ENCODE measurements at regions not wholly inside any gene's neighbourhood (a gene's known extent, or its start where the extent isn't known, plus 50 kb on each side); places are given as distances from the start of the nearest gene placed in this dataset.
A peak's percentile ranks its signal among the peaks of the same experiment; 100 is the strongest.

GRCh38 chr1:226481133-226481532 is 67.4 kb upstream of the STUM start (continued):
- TF ChIP-seq, protein P1, sequence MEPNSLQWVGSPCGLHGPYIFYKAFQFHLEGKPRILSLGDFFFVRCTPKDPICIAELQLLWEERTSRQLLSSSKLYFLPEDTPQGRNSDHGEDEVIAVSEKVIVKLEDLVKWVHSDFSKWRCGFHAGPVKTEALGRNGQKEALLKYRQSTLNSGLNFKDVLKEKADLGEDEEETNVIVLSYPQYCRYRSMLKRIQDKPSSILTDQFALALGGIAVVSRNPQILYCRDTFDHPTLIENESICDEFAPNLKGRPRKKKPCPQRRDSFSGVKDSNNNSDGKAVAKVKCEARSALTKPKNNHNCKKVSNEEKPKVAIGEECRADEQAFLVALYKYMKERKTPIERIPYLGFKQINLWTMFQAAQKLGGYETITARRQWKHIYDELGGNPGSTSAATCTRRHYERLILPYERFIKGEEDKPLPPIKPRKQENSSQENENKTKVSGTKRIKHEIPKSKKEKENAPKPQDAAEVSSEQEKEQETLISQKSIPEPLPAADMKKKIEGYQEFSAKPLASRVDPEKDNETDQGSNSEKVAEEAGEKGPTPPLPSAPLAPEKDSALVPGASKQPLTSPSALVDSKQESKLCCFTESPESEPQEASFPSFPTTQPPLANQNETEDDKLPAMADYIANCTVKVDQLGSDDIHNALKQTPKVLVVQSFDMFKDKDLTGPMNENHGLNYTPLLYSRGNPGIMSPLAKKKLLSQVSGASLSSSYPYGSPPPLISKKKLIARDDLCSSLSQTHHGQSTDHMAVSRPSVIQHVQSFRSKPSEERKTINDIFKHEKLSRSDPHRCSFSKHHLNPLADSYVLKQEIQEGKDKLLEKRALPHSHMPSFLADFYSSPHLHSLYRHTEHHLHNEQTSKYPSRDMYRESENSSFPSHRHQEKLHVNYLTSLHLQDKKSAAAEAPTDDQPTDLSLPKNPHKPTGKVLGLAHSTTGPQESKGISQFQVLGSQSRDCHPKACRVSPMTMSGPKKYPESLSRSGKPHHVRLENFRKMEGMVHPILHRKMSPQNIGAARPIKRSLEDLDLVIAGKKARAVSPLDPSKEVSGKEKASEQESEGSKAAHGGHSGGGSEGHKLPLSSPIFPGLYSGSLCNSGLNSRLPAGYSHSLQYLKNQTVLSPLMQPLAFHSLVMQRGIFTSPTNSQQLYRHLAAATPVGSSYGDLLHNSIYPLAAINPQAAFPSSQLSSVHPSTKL (CRISPR knock-in tag; IDR thresholded peaks at IDR 0.05) = peak; percentile 59; the same call in 1 of the 2 replicates
- TF ChIP-seq ZFAT (CRISPR knock-in tag; conservative IDR thresholded peaks at IDR 0.05) (no peak), MEIS2 (CRISPR knock-in tag; IDR thresholded peaks at IDR 0.05) (no peak), ZNF607 (CRISPR knock-in tag; IDR thresholded peaks at IDR 0.05; ENCODE audit: borderline replicate concordance) (no peak), ZNF317 (CRISPR knock-in tag; IDR thresholded peaks at IDR 0.05) (no peak), NFATC3 (CRISPR knock-in tag; IDR thresholded peaks at IDR 0.05) (no peak), SIN3B (IDR thresholded peaks at IDR 0.05; ENCODE audit: low read length) (no peak), ZBTB42 (CRISPR knock-in tag; IDR thresholded peaks at IDR 0.05) (no peak), KLF15 (CRISPR knock-in tag; IDR thresholded peaks at IDR 0.05; ENCODE audit: borderline replicate concordance) (no peak), NPAS2 (CRISPR knock-in tag; IDR thresholded peaks at IDR 0.05; ENCODE audit: borderline replicate concordance) (no peak), HNF4A (CRISPR knock-in tag; IDR thresholded peaks at IDR 0.05) (peak; percentile 42; the same call in 1 of the 2 replicates), ZNF543 (CRISPR knock-in tag; IDR thresholded peaks at IDR 0.05) (no peak), FOSL2 (CRISPR knock-in tag; IDR thresholded peaks at IDR 0.05) (0 out of 2 replicates have a peak, but pooled peaks have one; percentile 29), ZBTB7B (CRISPR knock-in tag; IDR thresholded peaks at IDR 0.05) (no peak), MTF2 (CRISPR knock-in tag; IDR thresholded peaks at IDR 0.05; ENCODE audit: borderline replicate concordance) (no peak), DPF2 (CRISPR knock-in tag; IDR thresholded peaks at IDR 0.05; ENCODE audit: borderline replicate concordance, low read depth) (no peak), ZFP82 (CRISPR knock-in tag; IDR thresholded peaks at IDR 0.05; ENCODE audit: borderline replicate concordance) (no peak), SIN3A (IDR thresholded peaks at IDR 0.05; ENCODE audit: borderline replicate concordance, low read depth, low read length) (no peak), PAF1 (CRISPR knock-in tag; IDR thresholded peaks at IDR 0.05) (no peak), KDM5A (IDR thresholded peaks at IDR 0.05; ENCODE audit: borderline replicate concordance, low read length) (no peak)
- TF ChIP-seq, protein P2, sequence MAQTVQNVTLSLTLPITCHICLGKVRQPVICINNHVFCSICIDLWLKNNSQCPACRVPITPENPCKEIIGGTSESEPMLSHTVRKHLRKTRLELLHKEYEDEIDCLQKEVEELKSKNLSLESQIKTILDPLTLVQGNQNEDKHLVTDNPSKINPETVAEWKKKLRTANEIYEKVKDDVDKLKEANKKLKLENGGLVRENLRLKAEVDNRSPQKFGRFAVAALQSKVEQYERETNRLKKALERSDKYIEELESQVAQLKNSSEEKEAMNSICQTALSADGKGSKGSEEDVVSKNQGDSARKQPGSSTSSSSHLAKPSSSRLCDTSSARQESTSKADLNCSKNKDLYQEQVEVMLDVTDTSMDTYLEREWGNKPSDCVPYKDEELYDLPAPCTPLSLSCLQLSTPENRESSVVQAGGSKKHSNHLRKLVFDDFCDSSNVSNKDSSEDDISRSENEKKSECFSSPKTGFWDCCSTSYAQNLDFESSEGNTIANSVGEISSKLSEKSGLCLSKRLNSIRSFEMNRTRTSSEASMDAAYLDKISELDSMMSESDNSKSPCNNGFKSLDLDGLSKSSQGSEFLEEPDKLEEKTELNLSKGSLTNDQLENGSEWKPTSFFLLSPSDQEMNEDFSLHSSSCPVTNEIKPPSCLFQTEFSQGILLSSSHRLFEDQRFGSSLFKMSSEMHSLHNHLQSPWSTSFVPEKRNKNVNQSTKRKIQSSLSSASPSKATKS (CRISPR knock-in tag; IDR thresholded peaks at IDR 0.05) = no peak
- TF ChIP-seq, protein P3, sequence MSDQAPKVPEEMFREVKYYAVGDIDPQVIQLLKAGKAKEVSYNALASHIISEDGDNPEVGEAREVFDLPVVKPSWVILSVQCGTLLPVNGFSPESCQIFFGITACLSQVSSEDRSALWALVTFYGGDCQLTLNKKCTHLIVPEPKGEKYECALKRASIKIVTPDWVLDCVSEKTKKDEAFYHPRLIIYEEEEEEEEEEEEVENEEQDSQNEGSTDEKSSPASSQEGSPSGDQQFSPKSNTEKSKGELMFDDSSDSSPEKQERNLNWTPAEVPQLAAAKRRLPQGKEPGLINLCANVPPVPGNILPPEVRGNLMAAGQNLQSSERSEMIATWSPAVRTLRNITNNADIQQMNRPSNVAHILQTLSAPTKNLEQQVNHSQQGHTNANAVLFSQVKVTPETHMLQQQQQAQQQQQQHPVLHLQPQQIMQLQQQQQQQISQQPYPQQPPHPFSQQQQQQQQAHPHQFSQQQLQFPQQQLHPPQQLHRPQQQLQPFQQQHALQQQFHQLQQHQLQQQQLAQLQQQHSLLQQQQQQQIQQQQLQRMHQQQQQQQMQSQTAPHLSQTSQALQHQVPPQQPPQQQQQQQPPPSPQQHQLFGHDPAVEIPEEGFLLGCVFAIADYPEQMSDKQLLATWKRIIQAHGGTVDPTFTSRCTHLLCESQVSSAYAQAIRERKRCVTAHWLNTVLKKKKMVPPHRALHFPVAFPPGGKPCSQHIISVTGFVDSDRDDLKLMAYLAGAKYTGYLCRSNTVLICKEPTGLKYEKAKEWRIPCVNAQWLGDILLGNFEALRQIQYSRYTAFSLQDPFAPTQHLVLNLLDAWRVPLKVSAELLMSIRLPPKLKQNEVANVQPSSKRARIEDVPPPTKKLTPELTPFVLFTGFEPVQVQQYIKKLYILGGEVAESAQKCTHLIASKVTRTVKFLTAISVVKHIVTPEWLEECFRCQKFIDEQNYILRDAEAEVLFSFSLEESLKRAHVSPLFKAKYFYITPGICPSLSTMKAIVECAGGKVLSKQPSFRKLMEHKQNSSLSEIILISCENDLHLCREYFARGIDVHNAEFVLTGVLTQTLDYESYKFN (CRISPR knock-in tag; conservative IDR thresholded peaks at IDR 0.05) = peak; percentile 44; the same call in 1 of the 2 replicates
